ENCODE measurements at regions not wholly inside any gene's neighbourhood (a gene's known extent, or its start where the extent isn't known, plus 50 kb on each side); places are given as distances from the start of the nearest gene placed in this dataset.

GRCh38 chr9:89825669-89826068 is 220.9 kb downstream of the GADD45G start:
- H3K79me2 ChIP-seq (ENCODE audit: insufficient read depth, low read depth, low read length), result no peaks in the 10 kb centered on the region
- intact Hi-C loops (cut with micrococcal nuclease; ENCODE audit: unreplicated experiment), result no loop called here
- no peak for DNase-seq (ENCODE audit: low spot score)

GRCh38 chr9:89826186-89826585 is 221.4 kb downstream of the GADD45G start:
- CTCF ChIA-PET (ENCODE audit: unreplicated experiment), result no interaction called here
- DNase-seq (ENCODE audit: low spot score), result no peak
- TF ChIP-seq EZH2phosphoT487 (IDR thresholded peaks at IDR 0.05; ENCODE audit: borderline replicate concordance, low read depth, low read length) (no peak), CTCF (conservative IDR thresholded peaks at IDR 0.05; ENCODE audit: low read length) (no peak)
- Histone ChIP-seq H3K4me1 (ENCODE audit: insufficient read depth, low read length, poor library complexity, severe bottlenecking) (no peaks in the 10 kb centered on the region), H2AFZ (ENCODE audit: low read length) (no peak overlapping the region), H4K20me1 (ENCODE audit: insufficient read depth, low read length) (no peaks in the 10 kb centered on the region), H3K79me2 (ENCODE audit: insufficient read depth, low read depth, low read length) (no peaks in the 10 kb centered on the region), H3K4me3 (ENCODE audit: low read depth, low read length, poor library complexity, severe bottlenecking) (no peak overlapping the region), H3K9me3 (ENCODE audit: low read length) (no peaks in the 10 kb centered on the region), H3K27ac (ENCODE audit: low read depth, low read length, poor library complexity, severe bottlenecking) (no peak overlapping the region), H3K36me3 (ENCODE audit: insufficient read depth, low read length) (no peaks in the 10 kb centered on the region), H3K9me2 (ENCODE audit: insufficient read depth, low read length) (no peaks in the 10 kb centered on the region), H3K4me2 (ENCODE audit: low read length) (no peak overlapping the region)
- POLR2A ChIA-PET, result interaction anchor here (1.2 kb wide), 1 partner anchor 10 kb away, joined by 5 read pairs; no protein-coding TSS in a partner anchor
- no TSS peak for BruUV-seq (replicated peaks)
- intact Hi-C loops (cut with micrococcal nuclease; ENCODE audit: unreplicated experiment), result no loop called here

More at GRCh38 chr9:89825669-89826068, 220.9 kb downstream of the GADD45G start:
- no peak for TF ChIP-seq EZH2phosphoT487 (IDR thresholded peaks at IDR 0.05; ENCODE audit: borderline replicate concordance, low read depth, low read length)
- H3K36me3 ChIP-seq (ENCODE audit: insufficient read depth, low read length), result no peaks in the 10 kb centered on the region
- H3K4me1 ChIP-seq (ENCODE audit: insufficient read depth, low read length, poor library complexity, severe bottlenecking), result no peaks in the 10 kb centered on the region
- no peaks in the 10 kb centered on the region for H4K20me1 ChIP-seq (ENCODE audit: insufficient read depth, low read length)
- CTCF ChIA-PET (ENCODE audit: unreplicated experiment), result no interaction called here
- POLR2A ChIA-PET, result no interaction called here
- H3K9me2 ChIP-seq (ENCODE audit: insufficient read depth, low read length), result no peaks in the 10 kb centered on the region
- H3K9me3 ChIP-seq (ENCODE audit: low read length), result no peaks in the 10 kb centered on the region
- H3K4me3 ChIP-seq (ENCODE audit: low read depth, low read length, poor library complexity, severe bottlenecking), result no peak overlapping the region
- no peak overlapping the region for H2AFZ ChIP-seq (ENCODE audit: low read length)
- no peak overlapping the region for H3K27ac ChIP-seq (ENCODE audit: low read depth, low read length, poor library complexity, severe bottlenecking)
- H3K4me2 ChIP-seq (ENCODE audit: low read length), result no peak overlapping the region
- no TSS peak for BruUV-seq (replicated peaks)

GRCh38 chr9:89829346-89829745 is 224.5 kb downstream of the GADD45G start:
- H3K9me2 ChIP-seq (ENCODE audit: insufficient read depth, low read length), result no peaks in the 10 kb centered on the region
- ChIA-PET CTCF (ENCODE audit: unreplicated experiment) (no interaction called here), POLR2A (interaction anchor here (1.0 to 1.1 kb wide), 2 partner anchors 24 to 67 kb away, joined by 3 read pairs; no protein-coding TSS in a partner anchor)
- intact Hi-C loops (cut with micrococcal nuclease; ENCODE audit: unreplicated experiment), result no loop called here
- no peaks in the 10 kb centered on the region for H4K20me1 ChIP-seq (ENCODE audit: insufficient read depth, low read length)
- no peaks in the 10 kb centered on the region for H3K9me3 ChIP-seq (ENCODE audit: low read length)
- DNase-seq (ENCODE audit: low spot score), result no peak
- H3K4me2 ChIP-seq (ENCODE audit: low read length), result no peak overlapping the region
- H3K4me3 ChIP-seq (ENCODE audit: low read depth, low read length, poor library complexity, severe bottlenecking), result no peak overlapping the region
- no peaks in the 10 kb centered on the region for H3K79me2 ChIP-seq (ENCODE audit: insufficient read depth, low read depth, low read length)
- no peaks in the 10 kb centered on the region for H3K4me1 ChIP-seq (ENCODE audit: insufficient read depth, low read length, poor library complexity, severe bottlenecking)
- H3K36me3 ChIP-seq (ENCODE audit: insufficient read depth, low read length), result no peaks in the 10 kb centered on the region
- BruUV-seq (replicated peaks), result no TSS peak
- TF ChIP-seq EZH2phosphoT487 (IDR thresholded peaks at IDR 0.05; ENCODE audit: borderline replicate concordance, low read depth, low read length), result no peak
- TF ChIP-seq CTCF (conservative IDR thresholded peaks at IDR 0.05; ENCODE audit: low read length), result no peak
- H2AFZ ChIP-seq (ENCODE audit: low read length), result no peak overlapping the region
- H3K27ac ChIP-seq (ENCODE audit: low read depth, low read length, poor library complexity, severe bottlenecking), result no peak overlapping the region

Data from OCI-LY7 (cell line).